GM23338 (cell line): ENCODE measurements at regions not wholly inside any gene's neighbourhood (a gene's known extent, or its start where the extent isn't known, plus 50 kb on each side); places are given as distances from the start of the nearest gene placed in this dataset.
A peak's percentile ranks its signal among the peaks of the same experiment; 100 is the strongest.

Source experiments
- ATAC-seq: fragments of 200-7000 bp; cut with Tn5 transposase; 3 replicates; pipeline ENCODE4 v1.9.1; 2020
- DNase-seq: peaks from one replicate; pipeline ENCODE4 v3.0.0-alpha.2; 2015; ENCODE audit warnings: low spot score
- H2AFZ ChIP-seq: fragments of 200-600 bp; sonication (generic); 2 replicates; pipeline ENCODE4 v1.8.0; 2016; ENCODE audit warnings: antibody characterized with exemption, mild to moderate bottlenecking, moderate library complexity
- H3F3A ChIP-seq: fragments of 200-600 bp; sonication (generic); replicated peaks from 2 replicates; pipeline ENCODE4 v1.8.0; 2017; ENCODE audit warnings: antibody characterized with exemption, mixed run types, low read depth
- H3K27ac ChIP-seq: fragments of 200-600 bp; sonication (generic); 2 replicates; pipeline ENCODE4 v1.6.1; 2016; ENCODE audit warnings: low read depth
- H3K27me3 ChIP-seq: fragments of 200-600 bp; sonication (generic); 2 replicates; pipeline ENCODE4 v1.8.0; 2016; ENCODE audit warnings: mild to moderate bottlenecking, mixed run types, moderate library complexity; ENCODE audit not compliant: insufficient read depth
- H3K36me3 ChIP-seq: fragments of 200-600 bp; sonication (generic); 2 replicates; pipeline ENCODE4 v1.8.0; 2016; ENCODE audit warnings: mild to moderate bottlenecking; ENCODE audit not compliant: insufficient read depth
- H3K4me1 ChIP-seq: fragments of 200-600 bp; sonication (generic); 2 replicates; pipeline ENCODE4 v1.8.0; 2016; ENCODE audit warnings: mild to moderate bottlenecking, moderate library complexity; ENCODE audit not compliant: insufficient read depth
- H3K4me2 ChIP-seq: fragments of 200-600 bp; sonication (generic); 2 replicates; pipeline ENCODE4 v1.7.1; 2017; ENCODE audit warnings: mixed run types
- H3K4me3 ChIP-seq: fragments of 200-600 bp; sonication (generic); 2 replicates; pipeline ENCODE4 v1.6.1; 2016; ENCODE audit warnings: mixed run types
- H3K79me2 ChIP-seq: fragments of 200-600 bp; sonication (generic); replicated peaks from 2 replicates; pipeline ENCODE4 v1.8.0; 2017; ENCODE audit warnings: mild to moderate bottlenecking; ENCODE audit not compliant: insufficient read depth
- H3K9me2 ChIP-seq: fragments of 200-600 bp; sonication (generic); 2 replicates; pipeline ENCODE4 v1.8.0; 2017; ENCODE audit not compliant: insufficient read depth
- H4K20me1 ChIP-seq: fragments of 200-600 bp; sonication (generic); replicated peaks from 2 replicates; pipeline ENCODE4 v1.8.0; 2017; ENCODE audit warnings: mild to moderate bottlenecking; ENCODE audit not compliant: insufficient read depth
- H3K27ac Mint-ChIP-seq: 2 replicates; pipeline ENCODE4 v1.8.0; 2020; ENCODE audit warnings: inconsistent platforms, mild to moderate bottlenecking, moderate library complexity, mixed read lengths
- H3K27me3 Mint-ChIP-seq: 3 replicates; pipeline ENCODE4 v1.8.0; 2022; ENCODE audit warnings: low read depth, mild to moderate bottlenecking, moderate library complexity, mixed read lengths, inconsistent platforms; ENCODE audit not compliant: insufficient read depth, poor library complexity
- H3K36me3 Mint-ChIP-seq: 3 replicates; pipeline ENCODE4 v1.8.0; 2021; ENCODE audit warnings: low read depth, mild to moderate bottlenecking, inconsistent platforms, moderate library complexity, mixed read lengths
- H3K4me1 Mint-ChIP-seq: 3 replicates; pipeline ENCODE4 v1.8.0; 2020; ENCODE audit warnings: mild to moderate bottlenecking, inconsistent platforms, mixed read lengths
- H3K4me3 Mint-ChIP-seq: 3 replicates; pipeline ENCODE4 v1.8.0; 2021; ENCODE audit warnings: moderate library complexity, mild to moderate bottlenecking, inconsistent platforms, mixed read lengths
- H3K9me3 Mint-ChIP-seq: 3 replicates; pipeline ENCODE4 v1.8.0; 2020; ENCODE audit warnings: moderate library complexity, mild to moderate bottlenecking, inconsistent platforms, mixed read lengths
- CTCF ChIP-seq, 2 experiments: fragments of 200-600 bp in 1 of 2; sonication (generic) in 1 of 2; conservative IDR thresholded peaks; 2 replicates each; pipeline versions ENCODE4 v1.5.1 to v1.6.1; 2016 to 2017; ENCODE audit warnings: antibody characterized with exemption in 2 of 2, low read depth in 2 of 2, mild to moderate bottlenecking in 2 of 2, moderate library complexity in 1 of 2
- ETS1 ChIP-seq: IDR thresholded peaks from 2 replicates; pipeline ENCODE4 v1.6.1; 2016; ENCODE audit warnings: antibody characterized with exemption
- EZH2 ChIP-seq: fragments of 200-600 bp; sonication (generic); IDR thresholded peaks from one replicate; pipeline ENCODE4 v1.8.0; 2017; ENCODE audit warnings: antibody characterized with exemption, mild to moderate bottlenecking, low read depth; ENCODE audit not compliant: unreplicated experiment
- EZH2phosphoT487 ChIP-seq: fragments of 200-600 bp; sonication (generic); IDR thresholded peaks from one replicate; pipeline ENCODE4 v1.8.1; 2018; ENCODE audit warnings: antibody characterized with exemption; ENCODE audit not compliant: unreplicated experiment
- NANOG ChIP-seq: IDR thresholded peaks from 2 replicates; pipeline ENCODE4 v1.6.1; 2016; ENCODE audit warnings: antibody characterized with exemption, borderline replicate concordance
- REST ChIP-seq: IDR thresholded peaks from one replicate; pipeline ENCODE4 v1.6.1; 2018; ENCODE audit warnings: antibody characterized with exemption; ENCODE audit not compliant: unreplicated experiment
- STAT1 ChIP-seq: IDR thresholded peaks from one replicate; pipeline ENCODE4 v1.6.1; 2016; ENCODE audit warnings: antibody characterized with exemption; ENCODE audit not compliant: unreplicated experiment
- ZNF331 ChIP-seq: fragments of 250-450 bp; sonication (Bioruptor Pico); IDR thresholded peaks from 2 replicates; pipeline ENCODE4 v1.5.0; 2020; ENCODE audit warnings: low read depth, mild to moderate bottlenecking, moderate library complexity
- ZNF462 ChIP-seq: fragments of 250-450 bp; sonication (Bioruptor Pico); IDR thresholded peaks from 2 replicates; pipeline ENCODE4 v1.5.0; 2020; ENCODE audit warnings: mild to moderate bottlenecking, moderate library complexity

GRCh38 chr1:98405581-98406074 lies 255.9 kb upstream of the SNX7 start:
- Histone ChIP-seq H3K27ac (no peak overlapping the region), H3F3A (no peaks in the 10 kb centered on the region), H3K27me3 (no peaks in the 10 kb centered on the region), H4K20me1 (no peaks in the 10 kb centered on the region), H2AFZ (no peak overlapping the region), H3K79me2 (no peaks in the 10 kb centered on the region), H3K9me2 (no peaks in the 10 kb centered on the region), H3K4me1 (no peaks in the 10 kb centered on the region), H3K4me3 (no peak overlapping the region), H3K36me3 (no peaks in the 10 kb centered on the region), H3K4me2 (no peak overlapping the region)
- Mint-ChIP-seq H3K9me3 (no peaks in the 10 kb centered on the region), H3K4me1 (no peaks in the 10 kb centered on the region), H3K4me3 (no peak overlapping the region), H3K27me3 (no peaks in the 10 kb centered on the region), H3K36me3 (no peaks in the 10 kb centered on the region), H3K27ac (peak overlapping the region; percentile 67; the same call in 1 of the 2 replicates)
- no peak for TF ChIP-seq ETS1
- no peak for TF ChIP-seq ZNF462
- no peak for TF ChIP-seq NANOG
- no peak for TF ChIP-seq EZH2phosphoT487
- TF ChIP-seq EZH2 = no peak
- no peak for TF ChIP-seq ZNF331 (CRISPR knock-in tag)
- TF ChIP-seq REST = no peak
- no peak for TF ChIP-seq STAT1
- TF ChIP-seq CTCF (conservative IDR thresholded peaks at IDR 0.05; ENCODE audit: low read depth in 2 of 2) = no peak
- no peak for DNase-seq
- no peak for ATAC-seq
